NB4 (cell line): ENCODE measurements at regions not wholly inside any gene's neighbourhood (a gene's known extent, or its start where the extent isn't known, plus 50 kb on each side); places are given as distances from the start of the nearest gene placed in this dataset.

Experiments
- DNase-seq: peaks from one replicate; pipeline ENCODE4 v3.0.0; 2010; ENCODE audit warnings: low read depth
- H3K4me3 ChIP-seq: one replicate; pipeline ENCODE4 v1.5.1; 2011; ENCODE audit warnings: mild to moderate bottlenecking, low read depth, low read length, moderate library complexity
- CTCF ChIP-seq: IDR thresholded peaks from one replicate; pipeline ENCODE4 v1.5.1; 2012; ENCODE audit warnings: low read depth, low read length
- MAX ChIP-seq: IDR thresholded peaks from 2 replicates; pipeline ENCODE4 v1.6.1; 2011; ENCODE audit warnings: low read depth, low read length
- MYC ChIP-seq: IDR thresholded peaks from 2 replicates; pipeline ENCODE4 v1.6.1; 2011; ENCODE audit warnings: low read depth, low read length
- POLR2A ChIP-seq: IDR thresholded peaks from 2 replicates; pipeline ENCODE4 v1.6.1; 2011; ENCODE audit warnings: mild to moderate bottlenecking; ENCODE audit not compliant: insufficient read length; ENCODE audit errors: extremely low read depth

- no peak for TF ChIP-seq CTCF
- TF ChIP-seq POLR2A, result no peak
- TF ChIP-seq MYC, result no peak
- no peak for TF ChIP-seq MAX
- no peak overlapping the region for H3K4me3 ChIP-seq
- DNase-seq, result no peak
These were observed 122.0 kb downstream of the LMO4 start for GRCh38 chr1:87450615-87451209.

- DNase-seq, result no peak
- H3K4me3 ChIP-seq, result no peak overlapping the region
These were observed 122.7 kb downstream of the LMO4 start for GRCh38 chr1:87451229-87451920.

GRCh38 chr1:87452648-87453047, 124.0 kb downstream of the LMO4 start:
- H3K4me3 ChIP-seq, result no peak overlapping the region
- no peak for DNase-seq
- TF ChIP-seq POLR2A (no peak), MYC (no peak), CTCF (no peak), MAX (no peak)

More at GRCh38 chr1:87451229-87451920, 122.7 kb downstream of the LMO4 start:
- TF ChIP-seq MYC (no peak), MAX (no peak)

- no peak for TF ChIP-seq MAX
- no peak for TF ChIP-seq CTCF
- no peak for TF ChIP-seq POLR2A
- TF ChIP-seq MYC, result no peak
- no peak for DNase-seq
- H3K4me3 ChIP-seq, result no peak overlapping the region
These were observed 128.7 kb downstream of the LMO4 start for GRCh38 chr1:87457408-87457807.

- H3K4me3 ChIP-seq, result no peak overlapping the region
- TF ChIP-seq MYC (no peak), CTCF (no peak), MAX (no peak)
- DNase-seq, result no peak
These were observed 134.2 kb downstream of the LMO4 start for GRCh38 chr1:87462894-87463293.

- no peak for TF ChIP-seq CTCF
- TF ChIP-seq POLR2A, result no peak
- no peak for TF ChIP-seq MAX
- no peak overlapping the region for H3K4me3 ChIP-seq
- DNase-seq, result no peak
These were observed 135.4 kb downstream of the LMO4 start for GRCh38 chr1:87464022-87464490.
